ENCODE measurements at regions not wholly inside any gene's neighbourhood (a gene's known extent, or its start where the extent isn't known, plus 50 kb on each side); places are given as distances from the start of the nearest gene placed in this dataset.
A peak's percentile ranks its signal among the peaks of the same experiment; 100 is the strongest.

DNA sequence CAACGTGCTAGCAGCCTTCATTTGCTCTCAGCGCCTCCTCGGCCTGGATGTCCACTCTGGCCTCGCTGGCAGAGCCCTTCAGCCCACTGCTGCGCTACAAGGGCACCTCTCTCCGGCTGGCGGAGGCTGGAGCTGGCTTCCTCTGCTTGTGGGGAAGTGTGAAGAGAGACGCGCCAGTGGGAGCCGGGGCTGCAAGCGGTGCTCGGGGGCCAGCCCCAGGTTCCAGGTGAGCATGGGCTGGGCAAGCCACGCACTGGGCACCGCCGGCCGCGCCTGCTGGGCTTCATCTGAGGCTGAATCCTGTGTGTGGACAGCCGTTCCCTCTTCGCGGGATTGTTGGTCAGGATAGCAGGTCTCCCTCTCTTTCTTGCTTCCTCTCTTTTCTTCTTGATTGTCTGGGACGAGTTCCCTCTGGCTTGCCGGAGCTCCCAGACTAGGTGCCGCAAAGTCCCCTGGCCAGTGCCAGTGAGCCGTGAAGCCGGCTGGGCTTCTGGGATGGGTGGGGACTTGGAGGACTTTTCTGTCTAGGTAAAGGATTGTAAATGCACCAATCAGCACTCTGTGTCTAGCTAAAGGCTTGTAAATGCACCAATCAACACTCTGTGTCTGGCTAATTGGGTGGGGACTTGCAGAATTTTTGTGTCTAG is 165.0 kb downstream of the HEPH start:
- in situ Hi-C loops (cut with HindIII; ENCODE audit: low pct_unique_long_range_greater_than_20kb, low sequenced_read_pairs), result no loop called here
- DNase-seq (ENCODE audit: low read depth, low spot score), result no peak

DNA sequence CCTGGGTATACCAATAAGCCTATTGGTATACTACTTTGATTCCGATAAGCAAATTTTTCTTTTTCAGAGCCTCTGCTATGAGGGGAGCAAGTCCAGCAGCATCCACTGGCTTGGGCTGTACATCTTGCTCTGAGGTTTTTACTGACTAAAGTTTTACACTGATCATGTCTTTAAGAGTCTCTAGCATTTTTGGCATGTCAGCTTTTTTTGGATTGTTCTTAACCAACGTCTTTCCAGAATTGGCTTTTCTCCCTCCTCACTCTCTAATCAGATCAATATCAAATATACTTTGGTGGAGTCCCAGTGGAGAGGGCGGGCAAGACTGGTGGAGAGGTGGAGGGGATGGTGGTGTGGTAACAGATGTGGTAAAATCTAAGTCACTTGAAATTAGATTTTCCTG is 196.8 kb downstream of the HEPH start:
- in situ Hi-C loops (cut with HindIII; ENCODE audit: low pct_unique_long_range_greater_than_20kb, low sequenced_read_pairs), result no loop called here
- no peak for DNase-seq (ENCODE audit: low read depth, low spot score)

DNA sequence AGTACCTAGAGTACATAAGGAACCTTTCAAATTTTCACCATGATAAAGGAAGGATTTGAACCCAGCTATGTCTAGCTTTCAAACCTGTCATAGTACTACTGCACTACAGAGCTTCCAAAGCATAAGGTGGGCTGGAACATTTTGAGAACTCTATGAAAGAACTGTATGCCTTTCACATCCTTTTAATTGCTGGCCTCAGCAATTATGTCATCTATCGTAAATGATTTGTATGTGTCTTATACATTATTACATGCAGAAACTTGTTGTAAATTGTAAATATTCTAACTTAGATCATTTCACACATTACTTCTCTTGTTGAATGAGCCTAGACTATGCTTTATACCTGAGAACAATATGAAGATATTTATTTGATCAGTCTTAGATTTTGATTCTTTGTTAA is 220.7 kb downstream of the HEPH start:
- no peak for DNase-seq (ENCODE audit: low read depth, low spot score)
- in situ Hi-C loops (cut with HindIII; ENCODE audit: low pct_unique_long_range_greater_than_20kb, low sequenced_read_pairs), result no loop called here

DNA sequence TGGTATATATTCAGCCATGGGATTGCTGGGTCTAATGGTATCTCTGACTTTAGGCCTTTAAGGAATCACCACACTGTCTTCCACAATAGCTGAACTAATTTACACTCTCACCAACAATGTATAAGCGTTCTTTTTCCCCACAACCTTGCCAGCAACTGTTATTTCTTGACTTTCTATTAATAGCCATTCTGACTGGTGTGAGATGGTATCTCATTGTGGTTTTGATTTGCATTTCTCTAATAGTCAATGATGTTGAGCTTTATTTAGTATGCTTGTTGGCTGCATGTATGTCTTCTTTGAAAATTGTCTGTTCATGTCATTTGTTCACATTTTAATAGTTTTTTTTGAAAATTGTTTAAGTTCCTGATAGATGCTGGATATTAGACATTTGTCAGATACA is 235.2 kb downstream of the HEPH start:
- in situ Hi-C loops (cut with HindIII; ENCODE audit: low pct_unique_long_range_greater_than_20kb, low sequenced_read_pairs), result no loop called here
- DNase-seq (ENCODE audit: low read depth, low spot score), result no peak

DNA sequence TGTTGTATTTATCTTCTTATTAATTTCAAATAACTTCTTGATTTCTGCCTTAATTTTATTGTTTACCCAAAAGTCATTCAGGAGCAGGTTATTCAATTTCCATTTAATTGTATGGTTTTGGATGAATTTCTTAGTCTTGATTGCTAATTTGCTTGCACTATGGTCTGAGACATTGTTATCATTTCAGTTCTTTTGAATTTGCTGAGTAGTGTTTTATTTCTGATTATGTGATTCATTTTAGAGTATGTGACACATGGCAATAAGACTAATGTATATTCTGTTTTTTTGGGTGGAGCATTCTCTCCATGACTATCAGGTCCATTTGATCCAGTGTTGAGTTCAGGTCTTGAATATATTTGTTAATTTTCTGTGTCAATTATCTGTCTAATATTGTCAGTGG is 236.7 kb downstream of the EDA2R start:
- DNase-seq (ENCODE audit: low read depth, low spot score), result no peak
- in situ Hi-C loops (cut with HindIII; ENCODE audit: low pct_unique_long_range_greater_than_20kb, low sequenced_read_pairs), result no loop called here

DNA sequence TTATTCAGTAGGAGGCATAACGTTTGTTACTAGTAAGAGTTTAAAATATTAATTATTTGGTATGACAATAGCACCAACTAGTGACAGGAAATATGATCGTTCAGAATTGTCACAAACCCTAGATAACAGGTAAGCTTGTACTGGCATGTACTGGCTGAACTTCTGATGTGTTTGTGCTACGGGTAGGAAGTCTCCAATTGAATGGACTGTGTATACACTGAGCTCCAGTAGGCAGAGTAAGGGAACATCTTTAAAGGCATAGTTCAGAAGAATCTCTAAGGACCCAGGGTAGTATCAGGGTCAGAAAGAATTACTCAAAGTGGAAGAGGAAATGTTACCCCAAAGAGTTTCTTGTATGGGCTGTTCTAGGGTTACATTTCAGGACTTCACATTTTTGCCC is 230.4 kb downstream of the EDA2R start:
- peak; percentile 0 for DNase-seq (ENCODE audit: low read depth, low spot score)
- in situ Hi-C loops (cut with HindIII; ENCODE audit: low pct_unique_long_range_greater_than_20kb, low sequenced_read_pairs), result no loop called here

DNA sequence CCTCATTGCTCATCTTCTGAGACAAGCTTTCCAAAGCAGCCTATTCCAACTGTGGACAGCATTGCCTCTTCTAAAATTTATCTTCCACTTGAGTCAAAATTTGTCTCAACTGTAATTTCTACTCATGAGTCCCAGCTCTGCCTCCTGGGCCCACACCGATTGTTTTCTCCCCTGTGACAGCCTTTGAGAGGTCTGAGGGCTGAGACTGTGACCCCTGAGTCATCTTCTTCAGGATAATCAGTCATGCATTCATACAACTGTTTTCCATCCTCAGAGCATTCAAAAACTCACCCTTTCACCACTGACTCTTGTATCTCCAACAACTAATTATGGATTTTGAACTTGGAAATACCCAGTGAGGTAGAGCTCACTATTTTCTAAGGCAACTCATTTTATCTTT is 228.1 kb downstream of the EDA2R start:
- in situ Hi-C loops (cut with HindIII; ENCODE audit: low pct_unique_long_range_greater_than_20kb, low sequenced_read_pairs), result no loop called here

More for the DNA sequence above, 228.1 kb downstream of the EDA2R start:
- DNase-seq (ENCODE audit: low read depth, low spot score), result no peak
